ENCODE measurements at regions not wholly inside any gene's neighbourhood (a gene's known extent, or its start where the extent isn't known, plus 50 kb on each side); places are given as distances from the start of the nearest gene placed in this dataset.

- TF ChIP-seq, protein P1, sequence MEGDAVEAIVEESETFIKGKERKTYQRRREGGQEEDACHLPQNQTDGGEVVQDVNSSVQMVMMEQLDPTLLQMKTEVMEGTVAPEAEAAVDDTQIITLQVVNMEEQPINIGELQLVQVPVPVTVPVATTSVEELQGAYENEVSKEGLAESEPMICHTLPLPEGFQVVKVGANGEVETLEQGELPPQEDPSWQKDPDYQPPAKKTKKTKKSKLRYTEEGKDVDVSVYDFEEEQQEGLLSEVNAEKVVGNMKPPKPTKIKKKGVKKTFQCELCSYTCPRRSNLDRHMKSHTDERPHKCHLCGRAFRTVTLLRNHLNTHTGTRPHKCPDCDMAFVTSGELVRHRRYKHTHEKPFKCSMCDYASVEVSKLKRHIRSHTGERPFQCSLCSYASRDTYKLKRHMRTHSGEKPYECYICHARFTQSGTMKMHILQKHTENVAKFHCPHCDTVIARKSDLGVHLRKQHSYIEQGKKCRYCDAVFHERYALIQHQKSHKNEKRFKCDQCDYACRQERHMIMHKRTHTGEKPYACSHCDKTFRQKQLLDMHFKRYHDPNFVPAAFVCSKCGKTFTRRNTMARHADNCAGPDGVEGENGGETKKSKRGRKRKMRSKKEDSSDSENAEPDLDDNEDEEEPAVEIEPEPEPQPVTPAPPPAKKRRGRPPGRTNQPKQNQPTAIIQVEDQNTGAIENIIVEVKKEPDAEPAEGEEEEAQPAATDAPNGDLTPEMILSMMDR (IDR thresholded peaks at IDR 0.05): no peak
- no peak for TF ChIP-seq POLR2A (IDR thresholded peaks at IDR 0.05)
These were observed 1634.4 kb upstream of the PCDH7 start for GRCh38 chr4:29085748-29086147.

All from heart left ventricle (tissue), 13 donors.